GM12878 (cell line): ENCODE measurements at regions not wholly inside any gene's neighbourhood (a gene's known extent, or its start where the extent isn't known, plus 50 kb on each side); places are given as distances from the start of the nearest gene placed in this dataset.

Source experiments
- CBFB ChIP-seq: IDR thresholded peaks from 2 replicates; pipeline ENCODE4 v1.6.1; 2016; ENCODE audit warnings: antibody characterized with exemption, low read depth
- JUNB ChIP-seq: IDR thresholded peaks from 2 replicates; pipeline ENCODE4 v1.6.1; 2016; ENCODE audit warnings: antibody characterized with exemption, mild to moderate bottlenecking
- SPI1 ChIP-seq: IDR thresholded peaks from 2 replicates; pipeline ENCODE4 v1.6.1; 2011; ENCODE audit warnings: low read depth, mild to moderate bottlenecking, low read length, moderate library complexity, borderline replicate concordance; ENCODE audit not compliant: insufficient read depth
- TF ChIP-seq, protein P1 (sequence below): IDR thresholded peaks from 2 replicates; pipeline ENCODE4 v1.6.1; 2012; ENCODE audit warnings: mild to moderate bottlenecking, low read depth, low read length
- TF ChIP-seq, protein P2 (sequence below), 3 experiments: IDR thresholded peaks in 2 of 3; conservative IDR thresholded peaks in 1 of 3; 2 replicates each; pipeline ENCODE4 v1.5.1; 2011; ENCODE audit warnings: low read depth in 3 of 3, low read length in 3 of 3, mild to moderate bottlenecking in 3 of 3, control low read depth in 2 of 3, moderate library complexity in 2 of 3, inconsistent platforms in 1 of 3, mixed read lengths in 1 of 3; ENCODE audit not compliant: control insufficient read depth in 2 of 3, insufficient read depth in 1 of 3; ENCODE audit errors: extremely low read depth in 1 of 3
- TF ChIP-seq, protein P3 (sequence below): fragments of 450-650 bp; IDR thresholded peaks from 2 replicates; pipeline ENCODE4 v1.6.1; 2017; ENCODE audit warnings: antibody characterized with exemption, mild to moderate bottlenecking, moderate library complexity

DNA sequence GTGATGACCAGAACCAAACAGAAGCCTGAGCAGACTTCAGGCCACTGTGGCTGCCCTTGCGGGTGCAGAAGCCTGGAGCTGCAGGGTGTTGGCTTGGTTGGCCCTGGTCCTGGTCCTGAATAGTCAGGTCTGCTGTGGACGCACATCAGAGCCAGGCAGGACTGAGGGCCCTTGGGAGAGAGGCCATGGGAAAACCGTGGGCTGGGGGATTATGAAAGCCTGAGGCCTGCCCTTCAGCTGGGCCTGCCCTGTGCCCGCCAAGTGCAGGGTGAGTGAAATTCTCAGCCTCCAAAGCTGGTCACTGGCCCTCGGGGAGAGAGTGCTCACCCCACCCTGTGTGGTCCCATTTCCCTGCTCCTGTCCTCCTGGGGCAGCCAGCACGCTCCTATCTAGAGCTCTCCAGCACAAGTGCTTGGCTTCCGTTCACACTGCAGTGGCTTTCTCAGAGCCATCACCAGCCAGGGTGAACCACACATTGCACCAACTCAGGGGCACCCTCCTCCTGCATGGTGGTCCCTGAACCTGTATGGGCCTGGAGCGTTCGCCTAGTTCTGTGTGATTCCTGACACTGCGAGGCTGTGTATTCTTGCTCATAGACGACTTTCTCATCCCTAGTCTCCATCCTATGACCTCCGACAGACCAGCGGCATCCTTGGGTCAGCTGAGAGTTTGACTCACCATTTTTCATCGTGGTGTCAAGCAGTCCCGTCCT is 146.1 kb downstream of the TTLL2 start:
- TF ChIP-seq, protein P1, sequence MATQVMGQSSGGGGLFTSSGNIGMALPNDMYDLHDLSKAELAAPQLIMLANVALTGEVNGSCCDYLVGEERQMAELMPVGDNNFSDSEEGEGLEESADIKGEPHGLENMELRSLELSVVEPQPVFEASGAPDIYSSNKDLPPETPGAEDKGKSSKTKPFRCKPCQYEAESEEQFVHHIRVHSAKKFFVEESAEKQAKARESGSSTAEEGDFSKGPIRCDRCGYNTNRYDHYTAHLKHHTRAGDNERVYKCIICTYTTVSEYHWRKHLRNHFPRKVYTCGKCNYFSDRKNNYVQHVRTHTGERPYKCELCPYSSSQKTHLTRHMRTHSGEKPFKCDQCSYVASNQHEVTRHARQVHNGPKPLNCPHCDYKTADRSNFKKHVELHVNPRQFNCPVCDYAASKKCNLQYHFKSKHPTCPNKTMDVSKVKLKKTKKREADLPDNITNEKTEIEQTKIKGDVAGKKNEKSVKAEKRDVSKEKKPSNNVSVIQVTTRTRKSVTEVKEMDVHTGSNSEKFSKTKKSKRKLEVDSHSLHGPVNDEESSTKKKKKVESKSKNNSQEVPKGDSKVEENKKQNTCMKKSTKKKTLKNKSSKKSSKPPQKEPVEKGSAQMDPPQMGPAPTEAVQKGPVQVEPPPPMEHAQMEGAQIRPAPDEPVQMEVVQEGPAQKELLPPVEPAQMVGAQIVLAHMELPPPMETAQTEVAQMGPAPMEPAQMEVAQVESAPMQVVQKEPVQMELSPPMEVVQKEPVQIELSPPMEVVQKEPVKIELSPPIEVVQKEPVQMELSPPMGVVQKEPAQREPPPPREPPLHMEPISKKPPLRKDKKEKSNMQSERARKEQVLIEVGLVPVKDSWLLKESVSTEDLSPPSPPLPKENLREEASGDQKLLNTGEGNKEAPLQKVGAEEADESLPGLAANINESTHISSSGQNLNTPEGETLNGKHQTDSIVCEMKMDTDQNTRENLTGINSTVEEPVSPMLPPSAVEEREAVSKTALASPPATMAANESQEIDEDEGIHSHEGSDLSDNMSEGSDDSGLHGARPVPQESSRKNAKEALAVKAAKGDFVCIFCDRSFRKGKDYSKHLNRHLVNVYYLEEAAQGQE, result no peak
- TF ChIP-seq JUNB (no peak), SPI1 (no peak), CBFB (no peak)
- TF ChIP-seq, protein P2, sequence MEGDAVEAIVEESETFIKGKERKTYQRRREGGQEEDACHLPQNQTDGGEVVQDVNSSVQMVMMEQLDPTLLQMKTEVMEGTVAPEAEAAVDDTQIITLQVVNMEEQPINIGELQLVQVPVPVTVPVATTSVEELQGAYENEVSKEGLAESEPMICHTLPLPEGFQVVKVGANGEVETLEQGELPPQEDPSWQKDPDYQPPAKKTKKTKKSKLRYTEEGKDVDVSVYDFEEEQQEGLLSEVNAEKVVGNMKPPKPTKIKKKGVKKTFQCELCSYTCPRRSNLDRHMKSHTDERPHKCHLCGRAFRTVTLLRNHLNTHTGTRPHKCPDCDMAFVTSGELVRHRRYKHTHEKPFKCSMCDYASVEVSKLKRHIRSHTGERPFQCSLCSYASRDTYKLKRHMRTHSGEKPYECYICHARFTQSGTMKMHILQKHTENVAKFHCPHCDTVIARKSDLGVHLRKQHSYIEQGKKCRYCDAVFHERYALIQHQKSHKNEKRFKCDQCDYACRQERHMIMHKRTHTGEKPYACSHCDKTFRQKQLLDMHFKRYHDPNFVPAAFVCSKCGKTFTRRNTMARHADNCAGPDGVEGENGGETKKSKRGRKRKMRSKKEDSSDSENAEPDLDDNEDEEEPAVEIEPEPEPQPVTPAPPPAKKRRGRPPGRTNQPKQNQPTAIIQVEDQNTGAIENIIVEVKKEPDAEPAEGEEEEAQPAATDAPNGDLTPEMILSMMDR (IDR thresholded peaks at IDR 0.05 in 2 of 3, conservative IDR thresholded peaks at IDR 0.05 in 1 of 3; ENCODE audit: control insufficient read depth in 2 of 3, extremely low read depth in 1 of 3, insufficient read depth in 1 of 3, low read depth in 3 of 3, low read length in 3 of 3), result no peak
- TF ChIP-seq, protein P3, sequence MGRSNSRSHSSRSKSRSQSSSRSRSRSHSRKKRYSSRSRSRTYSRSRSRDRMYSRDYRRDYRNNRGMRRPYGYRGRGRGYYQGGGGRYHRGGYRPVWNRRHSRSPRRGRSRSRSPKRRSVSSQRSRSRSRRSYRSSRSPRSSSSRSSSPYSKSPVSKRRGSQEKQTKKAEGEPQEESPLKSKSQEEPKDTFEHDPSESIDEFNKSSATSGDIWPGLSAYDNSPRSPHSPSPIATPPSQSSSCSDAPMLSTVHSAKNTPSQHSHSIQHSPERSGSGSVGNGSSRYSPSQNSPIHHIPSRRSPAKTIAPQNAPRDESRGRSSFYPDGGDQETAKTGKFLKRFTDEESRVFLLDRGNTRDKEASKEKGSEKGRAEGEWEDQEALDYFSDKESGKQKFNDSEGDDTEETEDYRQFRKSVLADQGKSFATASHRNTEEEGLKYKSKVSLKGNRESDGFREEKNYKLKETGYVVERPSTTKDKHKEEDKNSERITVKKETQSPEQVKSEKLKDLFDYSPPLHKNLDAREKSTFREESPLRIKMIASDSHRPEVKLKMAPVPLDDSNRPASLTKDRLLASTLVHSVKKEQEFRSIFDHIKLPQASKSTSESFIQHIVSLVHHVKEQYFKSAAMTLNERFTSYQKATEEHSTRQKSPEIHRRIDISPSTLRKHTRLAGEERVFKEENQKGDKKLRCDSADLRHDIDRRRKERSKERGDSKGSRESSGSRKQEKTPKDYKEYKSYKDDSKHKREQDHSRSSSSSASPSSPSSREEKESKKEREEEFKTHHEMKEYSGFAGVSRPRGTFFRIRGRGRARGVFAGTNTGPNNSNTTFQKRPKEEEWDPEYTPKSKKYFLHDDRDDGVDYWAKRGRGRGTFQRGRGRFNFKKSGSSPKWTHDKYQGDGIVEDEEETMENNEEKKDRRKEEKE, result no peak
